ENCODE measurements at regions not wholly inside any gene's neighbourhood (a gene's known extent, or its start where the extent isn't known, plus 50 kb on each side); places are given as distances from the start of the nearest gene placed in this dataset.

DNA sequence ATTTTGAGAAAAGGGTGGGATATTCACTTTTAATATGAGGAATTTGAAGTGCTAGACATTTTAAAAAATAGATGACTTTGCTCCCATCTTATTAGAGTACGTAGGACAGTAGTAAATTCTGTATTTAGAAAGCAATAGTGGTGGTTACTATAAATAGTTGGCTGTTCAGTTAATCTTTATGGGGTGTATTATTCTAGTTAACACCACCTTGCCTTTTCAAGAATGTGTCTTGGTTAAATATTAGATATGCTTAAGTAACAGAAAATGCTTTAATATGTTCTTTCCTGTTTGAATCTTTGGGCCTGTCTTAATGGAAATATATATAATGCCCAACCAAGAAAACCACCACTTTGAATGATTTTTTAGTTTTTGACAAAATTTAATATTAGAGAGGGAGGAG lies 608.7 kb upstream of the FAM174A start:
- no peak for DNase-seq (ENCODE audit: low read depth in 4 of 4, low spot score in 1 of 4)

- no peak for DNase-seq (ENCODE audit: low read depth in 4 of 4, low spot score in 1 of 4)
These were observed 612.8 kb upstream of the FAM174A start for GRCh38 chr5:99922386-99922785.

DNA sequence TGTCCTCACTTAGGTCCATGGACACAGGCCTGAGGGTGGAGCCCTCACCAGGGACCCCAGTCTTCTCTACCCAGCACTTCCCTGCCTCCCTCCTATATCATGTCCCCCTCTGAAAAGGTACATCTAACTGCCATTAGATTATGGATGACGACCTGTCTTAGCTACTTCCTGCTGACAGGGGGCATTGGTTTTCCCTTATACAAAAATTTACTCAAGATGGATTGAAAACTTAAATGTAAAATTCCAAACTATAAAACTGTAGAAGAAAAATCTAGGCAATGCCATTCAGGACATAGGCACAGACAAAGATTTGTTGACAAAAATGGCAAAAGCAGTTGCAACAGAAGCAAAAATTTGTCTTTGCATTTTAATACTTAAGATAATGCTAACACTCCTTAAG lies 623.2 kb upstream of the FAM174A start:
- DNase-seq (ENCODE audit: low read depth in 4 of 4, low spot score in 1 of 4): no peak

- no peak for DNase-seq (ENCODE audit: low read depth in 4 of 4, low spot score in 1 of 4)
These were observed 628.4 kb upstream of the FAM174A start for GRCh38 chr5:99906776-99907175.

GRCh38 chr5:99901972-99902371 lies 633.2 kb upstream of the FAM174A start:
- DNase-seq (ENCODE audit: low read depth in 4 of 4, low spot score in 1 of 4): no peak

DNA sequence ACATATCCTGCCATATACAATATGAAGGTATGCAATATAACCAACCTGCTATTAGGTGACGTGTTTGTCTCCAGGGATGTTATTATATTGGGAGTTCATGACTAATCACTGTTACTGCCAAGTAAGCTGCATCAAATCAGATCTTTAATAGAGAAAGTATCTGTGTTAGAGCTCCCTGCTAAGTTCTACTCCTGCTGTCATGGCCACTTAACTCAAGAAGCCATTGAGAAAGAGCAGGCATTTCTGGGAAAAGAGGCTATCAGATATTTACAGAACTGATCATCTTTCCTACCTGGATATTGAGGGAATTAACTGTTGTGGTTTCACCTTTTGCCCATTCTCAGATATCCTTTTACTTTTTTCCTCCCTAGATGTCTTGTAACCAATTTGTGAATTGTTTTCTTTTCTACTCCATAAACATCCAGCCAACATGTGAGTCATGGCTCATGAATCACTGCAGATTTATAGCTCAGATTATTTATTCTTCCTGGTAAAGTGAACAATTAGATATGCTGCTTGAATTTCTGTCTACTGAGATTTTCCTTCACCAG lies 634.8 kb upstream of the FAM174A start:
- DNase-seq (ENCODE audit: low read depth in 4 of 4, low spot score in 1 of 4): no peak

- no peak for DNase-seq (ENCODE audit: low read depth in 4 of 4, low spot score in 1 of 4)
These were observed 655.2 kb upstream of the FAM174A start for GRCh38 chr5:99879791-99880511.

GRCh38 chr5:99878830-99879229 lies 656.3 kb upstream of the FAM174A start:
- no peak for DNase-seq (ENCODE audit: low read depth in 4 of 4, low spot score in 1 of 4)

GRCh38 chr5:99866740-99867139 lies 668.4 kb upstream of the FAM174A start:
- DNase-seq (ENCODE audit: low read depth in 4 of 4, low spot score in 1 of 4): no peak

GRCh38 chr5:99865159-99865558 lies 670.0 kb upstream of the FAM174A start:
- DNase-seq (ENCODE audit: low read depth in 4 of 4, low spot score in 1 of 4): no peak

DNA sequence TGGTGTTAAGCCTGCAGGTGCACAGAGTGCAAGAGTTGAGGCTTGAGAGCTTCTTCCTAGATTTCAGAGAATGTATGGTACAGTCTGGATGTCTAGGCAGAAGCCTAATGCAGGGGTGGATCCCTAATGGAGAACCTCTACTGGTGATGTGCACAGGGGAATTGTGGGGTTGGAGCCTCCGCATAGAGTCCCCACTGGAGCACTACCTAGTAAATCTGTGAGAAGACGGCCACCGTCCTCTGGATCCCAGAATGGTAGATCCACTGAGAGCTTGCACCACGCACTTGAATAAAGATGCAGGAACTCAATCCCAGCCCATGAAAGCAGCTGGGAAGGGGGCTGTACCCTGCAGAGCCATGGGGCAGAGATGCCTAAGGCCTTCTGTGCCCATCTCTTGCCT lies 699.4 kb upstream of the FAM174A start:
- DNase-seq (ENCODE audit: low read depth in 4 of 4, low spot score in 1 of 4): no peak

- DNase-seq (ENCODE audit: low read depth in 4 of 4, low spot score in 1 of 4): no peak
These were observed 708.0 kb upstream of the FAM174A start for GRCh38 chr5:99827136-99827535.

- no peak for DNase-seq (ENCODE audit: low read depth in 4 of 4, low spot score in 1 of 4)
These were observed 717.4 kb upstream of the FAM174A start for GRCh38 chr5:99817796-99818195.

DNA sequence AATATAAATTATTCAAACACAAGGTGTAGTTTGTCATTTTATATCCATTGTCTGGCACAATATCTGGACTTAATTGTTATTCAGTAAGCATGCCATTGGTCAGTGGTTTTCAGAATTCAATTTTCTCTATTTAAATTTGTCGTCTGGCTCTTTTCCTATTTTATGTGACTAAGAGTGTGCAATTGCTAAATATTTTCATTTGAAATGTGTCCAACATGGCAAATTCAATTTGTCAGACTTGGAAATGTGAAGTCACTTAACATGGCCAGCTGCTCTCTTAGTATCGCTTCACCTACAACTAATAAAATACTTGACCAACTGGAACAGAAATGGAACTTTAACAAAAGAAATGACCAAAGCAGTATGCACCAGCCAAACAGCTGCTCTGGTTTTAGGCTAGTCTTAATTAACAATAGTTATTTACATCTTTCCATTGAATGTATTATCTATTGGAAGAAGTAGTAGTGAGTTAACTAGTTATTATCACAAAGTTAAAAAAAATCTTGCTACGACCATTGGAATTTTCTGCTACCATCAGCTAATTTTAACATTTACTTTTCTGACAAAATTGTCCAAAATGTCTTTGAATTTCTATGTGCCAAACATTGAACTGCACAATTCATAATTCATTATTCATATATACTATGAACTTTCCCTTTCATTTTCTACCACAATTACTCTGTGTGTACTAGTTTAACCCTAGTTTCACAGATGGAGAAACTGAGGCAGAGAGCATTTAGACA lies 720.7 kb upstream of the FAM174A start:
- no peak for DNase-seq (ENCODE audit: low read depth in 4 of 4, low spot score in 1 of 4)

GRCh38 chr5:99808657-99809230 lies 726.4 kb upstream of the FAM174A start:
- no peak for DNase-seq (ENCODE audit: low read depth in 4 of 4, low spot score in 1 of 4)

- no peak for DNase-seq (ENCODE audit: low read depth in 4 of 4, low spot score in 1 of 4)
These were observed 727.8 kb upstream of the FAM174A start for GRCh38 chr5:99807346-99807745.

DNA sequence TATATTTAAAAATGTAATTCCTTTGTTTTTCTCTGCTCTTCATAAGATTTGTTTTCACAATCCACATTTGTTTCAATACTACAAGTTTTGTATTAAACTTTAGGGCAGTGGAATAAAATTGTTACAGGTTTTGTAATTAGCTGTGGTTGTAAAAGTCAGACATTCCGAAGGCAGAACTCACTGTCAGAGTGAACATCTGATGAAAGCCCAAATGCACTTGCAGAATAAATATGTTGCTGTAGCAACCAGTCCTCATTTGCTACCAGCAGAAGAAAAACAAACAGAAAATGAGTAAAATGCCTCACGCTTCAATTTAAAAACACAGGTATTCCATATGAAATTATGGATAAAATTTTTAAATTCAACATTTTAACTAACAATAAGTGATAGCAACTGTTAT lies 740.1 kb upstream of the FAM174A start:
- DNase-seq (ENCODE audit: low read depth in 4 of 4, low spot score in 1 of 4): no peak

DNA sequence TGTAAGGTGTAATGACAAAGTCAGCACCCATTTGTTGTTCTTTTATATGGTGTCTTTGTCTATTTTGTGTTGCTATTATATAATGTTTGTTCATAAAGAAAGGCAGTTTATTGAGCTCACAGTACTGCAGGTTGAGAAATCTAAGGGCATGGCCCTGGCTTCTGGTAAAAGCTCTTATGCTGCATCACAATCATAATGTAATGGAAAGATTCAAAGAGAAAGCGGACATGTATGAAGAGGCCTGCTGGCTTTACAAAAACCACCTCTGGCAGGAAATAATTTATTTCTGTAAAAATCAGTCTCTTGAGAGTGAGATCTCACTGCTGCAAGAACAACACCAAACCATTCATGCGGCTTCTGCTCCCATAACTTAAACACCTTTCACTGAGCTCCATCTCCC lies 746.7 kb upstream of the FAM174A start:
- no peak for DNase-seq (ENCODE audit: low read depth in 4 of 4, low spot score in 1 of 4)

GRCh38 chr5:99775189-99775588 lies 760.0 kb upstream of the FAM174A start:
- DNase-seq (ENCODE audit: low read depth in 4 of 4, low spot score in 1 of 4): no peak

- no peak for DNase-seq (ENCODE audit: low read depth in 4 of 4, low spot score in 1 of 4)
These were observed 761.9 kb upstream of the FAM174A start for GRCh38 chr5:99773290-99773689.

DNA sequence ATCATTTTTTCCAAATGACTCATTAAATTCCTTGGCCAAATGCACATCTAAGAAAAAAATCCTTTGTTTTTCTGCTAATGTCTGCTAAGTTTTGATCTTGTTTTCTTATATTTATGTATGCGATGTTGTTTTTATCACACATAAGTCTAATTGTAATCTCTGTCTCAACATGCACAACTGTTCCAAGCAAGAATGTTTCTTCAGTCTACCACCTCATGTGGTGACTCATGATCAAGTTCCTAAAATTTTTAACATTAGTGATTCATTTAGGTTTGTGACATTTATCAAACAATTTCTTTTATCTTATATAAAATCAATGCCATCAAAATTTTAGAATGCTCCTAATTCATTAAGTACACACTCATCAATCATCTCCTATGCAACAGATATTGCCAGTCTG lies 763.9 kb upstream of the FAM174A start:
- no peak for DNase-seq (ENCODE audit: low read depth in 4 of 4, low spot score in 1 of 4)

DNA sequence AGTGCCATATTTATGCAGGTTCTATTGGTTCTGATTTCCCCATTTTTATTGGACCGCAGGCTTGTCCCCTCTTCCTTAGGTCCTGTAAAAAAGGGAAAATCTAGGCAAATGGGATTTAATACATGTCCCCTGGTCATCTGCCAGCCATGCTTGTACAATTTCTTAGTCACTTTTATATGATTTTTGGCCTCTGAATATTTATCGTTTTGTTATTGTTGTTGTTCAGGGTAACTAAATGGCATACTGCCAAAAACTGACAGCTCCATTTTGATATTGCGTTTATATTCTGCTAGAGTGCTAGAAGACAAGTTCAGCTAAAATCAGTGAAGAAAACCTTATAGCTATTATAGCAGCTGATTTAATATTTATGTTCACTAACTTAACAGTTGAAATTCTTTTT lies 770.2 kb upstream of the FAM174A start:
- DNase-seq (ENCODE audit: low read depth in 4 of 4, low spot score in 1 of 4): no peak

All from stimulated activated CD4-positive, alpha-beta T cell treated with anti-CD3 and anti-CD28 coated beads, Interleukin-1b, Interleukin-23, amount 100 ng/mL, for 24 hours (primary cell).